WTC11 (cell line): ENCODE measurements at regions not wholly inside any gene's neighbourhood (a gene's known extent, or its start where the extent isn't known, plus 50 kb on each side); places are given as distances from the start of the nearest gene placed in this dataset.

Source experiments
- ATAC-seq: fragments of 200-7000 bp; cut with Tn5 transposase; 2 replicates; pipeline ENCODE4 v1.10.0; 2021; ENCODE audit warnings: mild to moderate bottlenecking, moderate library complexity
- CTCF ChIA-PET: fragments of 300-600 bp; sonication (Branson Sonifier 250); formaldehyde crosslinking; loops from one replicate; lab custom pipeline; 2021; ENCODE audit warnings: antibody characterized with exemption; lab: Charles Lee
- POLR2A ChIA-PET: fragments of 350-600 bp; sonication (Branson Sonifier 250); formaldehyde crosslinking; loops from one replicate; lab custom pipeline; 2021; ENCODE audit warnings: antibody characterized with exemption; lab: Charles Lee
- DNase-seq: peaks from one replicate; pipeline ENCODE4 v3.0.0; 2021; ENCODE audit warnings: low spot score
- H3K27ac Mint-ChIP-seq: 2 replicates; pipeline ENCODE4 v1.8.0; 2021; ENCODE audit warnings: mixed read lengths
- H3K27me3 Mint-ChIP-seq: 2 replicates; pipeline ENCODE4 v1.8.0; 2021; ENCODE audit warnings: low read depth, mild to moderate bottlenecking, moderate library complexity, mixed read lengths
- H3K36me3 Mint-ChIP-seq: 2 replicates; pipeline ENCODE4 v1.8.0; 2021; ENCODE audit warnings: mixed read lengths
- H3K4me1 Mint-ChIP-seq: 2 replicates; pipeline ENCODE4 v1.8.0; 2022; ENCODE audit warnings: mixed read lengths
- H3K4me3 Mint-ChIP-seq: 2 replicates; pipeline ENCODE4 v1.8.0; 2021; ENCODE audit warnings: mild to moderate bottlenecking, moderate library complexity, mixed read lengths
- H3K9me3 Mint-ChIP-seq: 2 replicates; pipeline ENCODE4 v1.8.0; 2021; ENCODE audit warnings: mixed read lengths
- AFF4 ChIP-seq: sonication (generic); formaldehyde crosslinking; IDR thresholded peaks from 2 replicates; pipeline ENCODE4 v1.8.1; 2023; ENCODE audit warnings: mild to moderate bottlenecking, missing genetic modification reagents, borderline replicate concordance
- CREB1 ChIP-seq: sonication (generic); formaldehyde crosslinking; IDR thresholded peaks from 2 replicates; pipeline ENCODE4 v1.8.0; 2023; ENCODE audit warnings: mild to moderate bottlenecking, missing genetic modification reagents
- GTF2I ChIP-seq: fragments of 250-450 bp; sonication (Bioruptor Pico); conservative IDR thresholded peaks from 2 replicates; pipeline ENCODE4 v1.4.0; 2021; ENCODE audit warnings: mild to moderate bottlenecking
- HMGA2 ChIP-seq: fragments of 250-450 bp; sonication (Bioruptor Pico); IDR thresholded peaks from 2 replicates; pipeline ENCODE4 v1.4.0; 2021; ENCODE audit warnings: mild to moderate bottlenecking, moderate library complexity
- JUN ChIP-seq: sonication (generic); formaldehyde crosslinking; IDR thresholded peaks from 2 replicates; pipeline ENCODE4 v1.8.0; 2023; ENCODE audit warnings: mild to moderate bottlenecking, missing genetic modification reagents
- PRDM15 ChIP-seq: sonication (generic); formaldehyde crosslinking; IDR thresholded peaks from 2 replicates; pipeline ENCODE4 v1.8.0; 2022; ENCODE audit warnings: missing genetic modification reagents
- TCF7 ChIP-seq: sonication (generic); formaldehyde crosslinking; IDR thresholded peaks from 2 replicates; pipeline ENCODE4 v1.8.0; 2022; ENCODE audit warnings: mild to moderate bottlenecking, low read depth, missing genetic modification reagents, moderate library complexity
- TEAD1 ChIP-seq: sonication (generic); formaldehyde crosslinking; IDR thresholded peaks from 2 replicates; pipeline ENCODE4 v1.8.0; 2022; ENCODE audit warnings: mild to moderate bottlenecking, missing genetic modification reagents
- USF2 ChIP-seq: sonication (generic); formaldehyde crosslinking; IDR thresholded peaks from 2 replicates; pipeline ENCODE4 v1.8.1; 2023; ENCODE audit warnings: mild to moderate bottlenecking, missing genetic modification reagents, moderate library complexity
- ZMAT4 ChIP-seq: fragments of 250-450 bp; sonication (Bioruptor Pico); IDR thresholded peaks from 2 replicates; pipeline ENCODE4 v1.9.0; 2021; ENCODE audit warnings: mild to moderate bottlenecking
- ZNF425 ChIP-seq: fragments of 250-450 bp; sonication (Bioruptor Pico); conservative IDR thresholded peaks from 2 replicates; pipeline ENCODE4 v1.9.0; 2021; ENCODE audit warnings: mild to moderate bottlenecking

- TF ChIP-seq USF2 (CRISPR knock-in tag) (no peak), HMGA2 (no peak), ZMAT4 (CRISPR knock-in tag) (no peak), AFF4 (no peak)
These were observed 568.0 kb downstream of the ANXA1 start (continued) for GRCh38 chr9:73719660-73720059.

- Mint-ChIP-seq H3K4me1 (no peaks in the 10 kb centered on the region), H3K27ac (no peak overlapping the region), H3K27me3 (no peaks in the 10 kb centered on the region), H3K9me3 (peaks cover 33% of the 10 kb centered on the region), H3K36me3 (peaks cover 12% of the 10 kb centered on the region; the same call in 1 of the 2 replicates), H3K4me3 (no peak overlapping the region)
- TF ChIP-seq GTF2I = no peak
- TF ChIP-seq JUN (CRISPR knock-in tag) = no peak
- TF ChIP-seq TCF7 (CRISPR knock-in tag) = no peak
- ATAC-seq = no peak
- ChIA-PET CTCF (no interaction called here), POLR2A (no interaction called here)
- DNase-seq = no peak
These were observed 568.9 kb downstream of the ANXA1 start for GRCh38 chr9:73720601-73721000.

- no peaks in the 10 kb centered on the region for H3K36me3 Mint-ChIP-seq
- POLR2A ChIA-PET = no interaction called here
- TF ChIP-seq CREB1 (CRISPR knock-in tag) = no peak
- TF ChIP-seq ZNF425 = no peak
- no peak for TF ChIP-seq JUN (CRISPR knock-in tag)
- TF ChIP-seq TEAD1 (CRISPR knock-in tag) = no peak
- no peak for TF ChIP-seq PRDM15 (CRISPR knock-in tag)
- H3K9me3 Mint-ChIP-seq = no peaks in the 10 kb centered on the region
- CTCF ChIA-PET = no interaction called here
- ATAC-seq = no peak
- H3K27ac Mint-ChIP-seq = no peak overlapping the region
- no peak overlapping the region for H3K4me3 Mint-ChIP-seq
- DNase-seq = no peak
- H3K27me3 Mint-ChIP-seq = no peaks in the 10 kb centered on the region
- peaks cover 4% of the 10 kb centered on the region; the same call in 1 of the 2 replicates for H3K4me1 Mint-ChIP-seq
These were observed 584.6 kb downstream of the ANXA1 start for GRCh38 chr9:73736270-73736669.
